ENCODE measurements at regions not wholly inside any gene's neighbourhood (a gene's known extent, or its start where the extent isn't known, plus 50 kb on each side); places are given as distances from the start of the nearest gene placed in this dataset.

DNA sequence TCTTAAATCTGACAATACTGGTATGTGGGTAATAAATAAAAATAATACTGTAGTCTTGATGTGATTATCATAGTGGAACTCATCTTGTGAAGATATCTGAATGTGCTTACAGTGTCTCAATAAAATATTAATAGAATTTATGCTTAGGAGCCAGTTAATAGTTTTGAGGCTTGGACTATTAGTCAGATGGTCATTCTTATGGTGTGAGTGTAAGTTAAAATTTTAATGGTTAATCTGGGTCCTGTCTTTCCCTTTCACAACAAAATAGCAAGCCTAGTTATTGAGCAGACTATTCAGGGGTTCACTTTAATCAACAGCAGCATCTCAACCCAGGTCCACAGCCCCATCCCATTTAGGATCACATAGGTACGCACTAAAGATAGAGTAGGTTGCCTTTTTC is 138.9 kb downstream of the HAUS1 start:
- H3K23ac ChIP-seq (ENCODE audit: low read depth, low read length, poor library complexity) = no peak overlapping the region
- H3K9me3 ChIP-seq (replicated peaks in 1 of 2; ENCODE audit: control insufficient read depth in 2 of 2, insufficient read depth in 1 of 2, low read depth in 1 of 2, low read length in 2 of 2) = no peaks in the 10 kb centered on the region
- H3K4me2 ChIP-seq (ENCODE audit: insufficient read depth, low read length, poor library complexity, severe bottlenecking) = no peak overlapping the region
- H3K4me3 ChIP-seq (ENCODE audit: low read length in 2 of 2) = no peak overlapping the region
- no peak overlapping the region for H3K27ac ChIP-seq (replicated peaks; ENCODE audit: low read length)
- H3K14ac ChIP-seq (ENCODE audit: low read length) = no peak overlapping the region
- H3K18ac ChIP-seq (ENCODE audit: low read length) = no peak overlapping the region
- peaks cover 0 to 4% of the 10 kb centered on the region in 2 donors for H3K36me3 ChIP-seq (replicated peaks in 1 of 2; ENCODE audit: control insufficient read depth in 2 of 2, insufficient read depth in 2 of 2, low read length in 2 of 2)
- no peaks in the 10 kb centered on the region for H3K79me1 ChIP-seq (ENCODE audit: low read depth, low read length)
- no peak overlapping the region for H4K91ac ChIP-seq (ENCODE audit: low read depth, low read length, poor library complexity)
- H2BK5ac ChIP-seq (ENCODE audit: low read length) = no peak overlapping the region
- H2BK120ac ChIP-seq (ENCODE audit: low read depth, low read length) = no peak overlapping the region
- no peak overlapping the region for H3K4ac ChIP-seq (ENCODE audit: low read length)
- H2BK12ac ChIP-seq (ENCODE audit: low read length) = no peak overlapping the region
- WGBS, 2 donors (ENCODE audit: extremely low coverage in 2 of 2, insufficient read length in 2 of 2, insufficient replicate concordance in 1 of 2) = no CpG with 5 or more reads among the region's 1 CpG
- no peak overlapping the region for H4K8ac ChIP-seq (ENCODE audit: low read depth, low read length)
- no peak overlapping the region for H2BK15ac ChIP-seq (ENCODE audit: low read length)
- DNase-seq (ENCODE audit: low spot score) = no peak
- H2AK5ac ChIP-seq (ENCODE audit: low read depth, low read length) = no peak overlapping the region
- H3K4me1 ChIP-seq (ENCODE audit: control insufficient read depth in 2 of 2, insufficient read depth in 1 of 2, low read depth in 1 of 2, low read length in 2 of 2) = peaks cover 0 to 2% of the 10 kb centered on the region in 2 donors
- H3K9ac ChIP-seq (ENCODE audit: low read depth, low read length, poor library complexity) = no peak overlapping the region
- H3K27me3 ChIP-seq (ENCODE audit: control insufficient read depth in 3 of 3, insufficient read depth in 3 of 3, low read depth in 1 of 3, low read length in 3 of 3) = no peaks in the 10 kb centered on the region
- no peak overlapping the region for H2AFZ ChIP-seq (ENCODE audit: low read length)

DNA sequence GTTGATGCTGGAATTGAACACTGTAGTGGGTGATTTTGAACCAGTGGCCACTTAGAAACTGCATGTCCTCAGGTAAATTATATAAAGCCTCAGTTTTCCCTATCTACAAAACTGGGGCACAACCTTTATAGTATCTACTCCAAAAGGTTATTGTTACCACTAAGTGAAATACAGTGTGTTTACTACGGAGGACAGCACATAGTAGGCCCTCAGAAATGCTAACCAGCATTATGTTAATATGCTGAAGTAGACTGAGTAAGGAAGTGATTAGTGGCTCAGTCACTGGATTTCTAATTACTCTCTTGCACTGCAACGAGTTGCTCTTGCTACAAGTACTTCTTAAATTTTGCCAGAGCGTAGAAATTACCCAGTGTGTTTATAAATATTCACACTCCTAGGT is 139.5 kb downstream of the HAUS1 start:
- H3K18ac ChIP-seq (ENCODE audit: low read length) = no peak overlapping the region
- no peak overlapping the region for H3K4me2 ChIP-seq (ENCODE audit: insufficient read depth, low read length, poor library complexity, severe bottlenecking)
- H3K36me3 ChIP-seq (replicated peaks in 1 of 2; ENCODE audit: control insufficient read depth in 2 of 2, insufficient read depth in 2 of 2, low read length in 2 of 2) = peaks cover 0 to 5% of the 10 kb centered on the region in 2 donors
- no peak overlapping the region for H3K9ac ChIP-seq (ENCODE audit: low read depth, low read length, poor library complexity)
- no peaks in the 10 kb centered on the region for H3K9me3 ChIP-seq (replicated peaks in 1 of 2; ENCODE audit: control insufficient read depth in 2 of 2, insufficient read depth in 1 of 2, low read depth in 1 of 2, low read length in 2 of 2)
- no peak overlapping the region for H3K23ac ChIP-seq (ENCODE audit: low read depth, low read length, poor library complexity)
- H4K8ac ChIP-seq (ENCODE audit: low read depth, low read length) = no peak overlapping the region
- WGBS, 2 donors (ENCODE audit: extremely low coverage in 2 of 2, insufficient read length in 2 of 2, insufficient replicate concordance in 1 of 2) = no CpG with 5 or more reads among the region's 3 CpGs
- H4K91ac ChIP-seq (ENCODE audit: low read depth, low read length, poor library complexity) = no peak overlapping the region
- no peak overlapping the region for H2BK12ac ChIP-seq (ENCODE audit: low read length)
- no peak overlapping the region for H2AK5ac ChIP-seq (ENCODE audit: low read depth, low read length)
- no peak for DNase-seq (ENCODE audit: low spot score)
- H2BK120ac ChIP-seq (ENCODE audit: low read depth, low read length) = no peak overlapping the region
- H3K27ac ChIP-seq (replicated peaks; ENCODE audit: low read length) = no peak overlapping the region
- no peak overlapping the region for H3K4ac ChIP-seq (ENCODE audit: low read length)
- H3K14ac ChIP-seq (ENCODE audit: low read length) = no peak overlapping the region
- H2AFZ ChIP-seq (ENCODE audit: low read length) = no peak overlapping the region
- H3K4me3 ChIP-seq (ENCODE audit: low read length in 2 of 2) = no peak overlapping the region
- H2BK5ac ChIP-seq (ENCODE audit: low read length) = no peak overlapping the region
- H3K27me3 ChIP-seq (ENCODE audit: control insufficient read depth in 3 of 3, insufficient read depth in 3 of 3, low read depth in 1 of 3, low read length in 3 of 3) = no peaks in the 10 kb centered on the region
- H3K79me1 ChIP-seq (ENCODE audit: low read depth, low read length) = no peaks in the 10 kb centered on the region
- peaks cover 0 to 2% of the 10 kb centered on the region in 2 donors for H3K4me1 ChIP-seq (ENCODE audit: control insufficient read depth in 2 of 2, insufficient read depth in 1 of 2, low read depth in 1 of 2, low read length in 2 of 2)
- H2BK15ac ChIP-seq (ENCODE audit: low read length) = no peak overlapping the region

DNA sequence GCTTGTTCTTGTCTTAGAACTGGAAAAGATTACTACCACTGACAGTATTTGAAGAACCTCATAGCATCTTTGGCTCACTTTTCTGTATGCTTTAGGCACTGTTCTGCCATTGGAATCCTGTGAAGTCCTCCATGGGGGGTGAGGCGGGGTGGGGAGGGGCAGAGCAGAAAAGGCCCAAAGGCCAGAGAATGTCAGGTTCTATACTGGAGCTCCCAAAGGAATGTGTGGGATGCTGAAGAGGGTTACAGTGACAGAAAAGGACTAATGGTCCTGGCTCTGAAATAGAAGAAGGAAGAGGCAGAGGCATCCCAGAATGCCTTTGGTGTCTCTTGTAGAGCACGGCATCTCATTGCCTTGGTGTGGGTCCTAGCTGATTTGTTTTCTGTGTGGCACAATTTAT is 141.9 kb downstream of the HAUS1 start:
- no peak for DNase-seq (ENCODE audit: low spot score)
- Histone ChIP-seq H3K36me3 (replicated peaks in 1 of 2; ENCODE audit: control insufficient read depth in 2 of 2, insufficient read depth in 2 of 2, low read length in 2 of 2) (peaks cover 0 to 5% of the 10 kb centered on the region in 2 donors), H2BK120ac (ENCODE audit: low read depth, low read length) (no peak overlapping the region), H3K4me2 (ENCODE audit: insufficient read depth, low read length, poor library complexity, severe bottlenecking) (no peak overlapping the region), H3K4ac (ENCODE audit: low read length) (no peak overlapping the region), H2BK5ac (ENCODE audit: low read length) (no peak overlapping the region), H2AFZ (ENCODE audit: low read length) (no peak overlapping the region), H3K79me1 (ENCODE audit: low read depth, low read length) (no peaks in the 10 kb centered on the region), H3K14ac (ENCODE audit: low read length) (no peak overlapping the region), H3K4me3 (ENCODE audit: low read length in 2 of 2) (no peak overlapping the region), H2AK5ac (ENCODE audit: low read depth, low read length) (no peak overlapping the region), H2BK12ac (ENCODE audit: low read length) (no peak overlapping the region), H3K27me3 (ENCODE audit: control insufficient read depth in 3 of 3, insufficient read depth in 3 of 3, low read depth in 1 of 3, low read length in 3 of 3) (no peaks in the 10 kb centered on the region), H3K9me3 (replicated peaks in 1 of 2; ENCODE audit: control insufficient read depth in 2 of 2, insufficient read depth in 1 of 2, low read depth in 1 of 2, low read length in 2 of 2) (no peaks in the 10 kb centered on the region), H3K23ac (ENCODE audit: low read depth, low read length, poor library complexity) (no peak overlapping the region), H2BK15ac (ENCODE audit: low read length) (no peak overlapping the region), H3K9ac (ENCODE audit: low read depth, low read length, poor library complexity) (no peak overlapping the region), H4K91ac (ENCODE audit: low read depth, low read length, poor library complexity) (no peak overlapping the region), H3K27ac (replicated peaks; ENCODE audit: low read length) (no peak overlapping the region), H4K8ac (ENCODE audit: low read depth, low read length) (no peak overlapping the region), H3K18ac (ENCODE audit: low read length) (no peak overlapping the region), H3K4me1 (ENCODE audit: control insufficient read depth in 2 of 2, insufficient read depth in 1 of 2, low read depth in 1 of 2, low read length in 2 of 2) (peaks cover 0 to 12% of the 10 kb centered on the region in 2 donors)
- WGBS, 2 donors (ENCODE audit: extremely low coverage in 2 of 2, insufficient read length in 2 of 2, insufficient replicate concordance in 1 of 2) = no CpG with 5 or more reads among the region's 2 CpGs

DNA sequence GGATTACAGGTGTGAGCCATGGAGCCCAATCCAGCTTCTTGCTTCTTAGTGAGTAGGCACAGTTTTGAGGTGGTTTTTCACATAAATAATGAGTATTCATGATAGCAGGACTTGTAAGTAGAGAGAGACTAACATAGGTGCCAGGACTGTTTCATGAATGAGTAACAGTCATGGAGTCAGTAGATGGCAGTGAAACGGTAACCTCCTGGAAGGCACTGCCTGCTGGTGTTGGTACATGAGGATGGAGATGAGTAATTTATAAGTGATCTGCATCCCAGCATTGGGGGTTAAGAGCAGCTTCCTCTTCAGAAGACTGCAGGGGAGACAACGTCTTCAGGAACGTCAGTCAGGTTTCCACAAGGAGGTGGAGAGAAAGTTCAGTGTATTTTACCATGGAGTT is 143.8 kb downstream of the HAUS1 start:
- no peak for DNase-seq (ENCODE audit: low spot score)

More for the DNA sequence above, 143.8 kb downstream of the HAUS1 start:
- Histone ChIP-seq H3K36me3 (replicated peaks in 1 of 2; ENCODE audit: control insufficient read depth in 2 of 2, insufficient read depth in 2 of 2, low read length in 2 of 2) (peaks cover 0 to 5% of the 10 kb centered on the region in 2 donors), H2BK5ac (ENCODE audit: low read length) (no peak overlapping the region), H3K79me1 (ENCODE audit: low read depth, low read length) (no peaks in the 10 kb centered on the region), H3K14ac (ENCODE audit: low read length) (no peak overlapping the region), H4K8ac (ENCODE audit: low read depth, low read length) (no peak overlapping the region), H3K4me3 (ENCODE audit: low read length in 2 of 2) (no peak overlapping the region), H3K18ac (ENCODE audit: low read length) (no peak overlapping the region), H3K9me3 (replicated peaks in 1 of 2; ENCODE audit: control insufficient read depth in 2 of 2, insufficient read depth in 1 of 2, low read depth in 1 of 2, low read length in 2 of 2) (no peaks in the 10 kb centered on the region), H3K4me1 (ENCODE audit: control insufficient read depth in 2 of 2, insufficient read depth in 1 of 2, low read depth in 1 of 2, low read length in 2 of 2) (peaks cover 0 to 12% of the 10 kb centered on the region in 2 donors), H3K27ac (replicated peaks; ENCODE audit: low read length) (no peak overlapping the region), H3K23ac (ENCODE audit: low read depth, low read length, poor library complexity) (no peak overlapping the region), H3K9ac (ENCODE audit: low read depth, low read length, poor library complexity) (no peak overlapping the region), H2BK120ac (ENCODE audit: low read depth, low read length) (no peak overlapping the region), H2BK15ac (ENCODE audit: low read length) (no peak overlapping the region), H3K4ac (ENCODE audit: low read length) (no peak overlapping the region), H2BK12ac (ENCODE audit: low read length) (no peak overlapping the region), H2AK5ac (ENCODE audit: low read depth, low read length) (no peak overlapping the region), H4K91ac (ENCODE audit: low read depth, low read length, poor library complexity) (no peak overlapping the region), H2AFZ (ENCODE audit: low read length) (no peak overlapping the region), H3K27me3 (ENCODE audit: control insufficient read depth in 3 of 3, insufficient read depth in 3 of 3, low read depth in 1 of 3, low read length in 3 of 3) (no peaks in the 10 kb centered on the region), H3K4me2 (ENCODE audit: insufficient read depth, low read length, poor library complexity, severe bottlenecking) (no peak overlapping the region)
- WGBS, 2 donors (ENCODE audit: extremely low coverage in 2 of 2, insufficient read length in 2 of 2, insufficient replicate concordance in 1 of 2) = no CpG with 5 or more reads among the region's 3 CpGs
